ENCODE measurements at regions not wholly inside any gene's neighbourhood (a gene's known extent, or its start where the extent isn't known, plus 50 kb on each side); places are given as distances from the start of the nearest gene placed in this dataset.

- TF ChIP-seq, protein P1, sequence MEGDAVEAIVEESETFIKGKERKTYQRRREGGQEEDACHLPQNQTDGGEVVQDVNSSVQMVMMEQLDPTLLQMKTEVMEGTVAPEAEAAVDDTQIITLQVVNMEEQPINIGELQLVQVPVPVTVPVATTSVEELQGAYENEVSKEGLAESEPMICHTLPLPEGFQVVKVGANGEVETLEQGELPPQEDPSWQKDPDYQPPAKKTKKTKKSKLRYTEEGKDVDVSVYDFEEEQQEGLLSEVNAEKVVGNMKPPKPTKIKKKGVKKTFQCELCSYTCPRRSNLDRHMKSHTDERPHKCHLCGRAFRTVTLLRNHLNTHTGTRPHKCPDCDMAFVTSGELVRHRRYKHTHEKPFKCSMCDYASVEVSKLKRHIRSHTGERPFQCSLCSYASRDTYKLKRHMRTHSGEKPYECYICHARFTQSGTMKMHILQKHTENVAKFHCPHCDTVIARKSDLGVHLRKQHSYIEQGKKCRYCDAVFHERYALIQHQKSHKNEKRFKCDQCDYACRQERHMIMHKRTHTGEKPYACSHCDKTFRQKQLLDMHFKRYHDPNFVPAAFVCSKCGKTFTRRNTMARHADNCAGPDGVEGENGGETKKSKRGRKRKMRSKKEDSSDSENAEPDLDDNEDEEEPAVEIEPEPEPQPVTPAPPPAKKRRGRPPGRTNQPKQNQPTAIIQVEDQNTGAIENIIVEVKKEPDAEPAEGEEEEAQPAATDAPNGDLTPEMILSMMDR (IDR thresholded peaks at IDR 0.05): no peak
- no peak for TF ChIP-seq POLR2A (IDR thresholded peaks at IDR 0.05)
These were observed 318.8 kb downstream of the FAM170A start for GRCh38 chr5:119948162-119948561.

Measured in right lobe of liver (tissue), 4 donors.